ENCODE measurements at regions not wholly inside any gene's neighbourhood (a gene's known extent, or its start where the extent isn't known, plus 50 kb on each side); places are given as distances from the start of the nearest gene placed in this dataset.

DNA sequence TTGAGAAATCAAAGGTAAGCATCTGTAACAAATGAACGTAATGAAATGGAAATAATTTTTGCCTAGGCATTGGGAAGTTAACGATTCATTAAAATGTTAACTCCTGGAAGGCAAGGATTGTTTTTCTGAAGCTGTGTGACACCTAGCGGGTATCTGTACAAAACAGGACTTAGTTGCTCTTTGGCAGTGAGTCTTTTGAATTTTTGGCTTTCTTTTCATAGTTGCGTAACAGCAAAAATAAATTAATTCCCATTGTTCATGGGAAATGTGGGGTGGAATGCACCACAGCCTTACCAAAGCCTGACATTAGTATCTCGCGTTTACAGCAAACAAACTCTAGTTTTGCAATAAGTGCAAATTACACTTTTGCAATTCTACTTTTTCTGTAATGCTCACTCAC lies 92.7 kb upstream of the DTNBP1 start:
- no peaks in the 10 kb centered on the region for H3K4me1 ChIP-seq (ENCODE audit: control insufficient read depth, insufficient read depth, low read length)
- H3K4me3 ChIP-seq (ENCODE audit: low read depth in 2 of 2, low read length in 2 of 2): no peak overlapping the region
- no TSS peak for BruUV-seq (replicated peaks)
- DNase-seq (ENCODE audit: low read depth, low spot score) (no peak), ATAC-seq (no peak)
- intact Hi-C loops (cut with micrococcal nuclease; ENCODE audit: unreplicated experiment) (no loop called here), in situ Hi-C loops (cut with HindIII; ENCODE audit: low pct_unique_long_range_greater_than_20kb, low sequenced_read_pairs) (no loop called here)
- no peaks in the 10 kb centered on the region for H3K9me3 ChIP-seq (ENCODE audit: control insufficient read depth, insufficient read depth, low read depth, low read length)
- TF ChIP-seq SIN3A (IDR thresholded peaks at IDR 0.05; ENCODE audit: borderline replicate concordance, insufficient read depth, low read depth, low read length): no peak
- TF ChIP-seq POLR2AphosphoS5 (IDR thresholded peaks at IDR 0.05; ENCODE audit: low read depth, low read length): no peak
- TF ChIP-seq, protein P1, sequence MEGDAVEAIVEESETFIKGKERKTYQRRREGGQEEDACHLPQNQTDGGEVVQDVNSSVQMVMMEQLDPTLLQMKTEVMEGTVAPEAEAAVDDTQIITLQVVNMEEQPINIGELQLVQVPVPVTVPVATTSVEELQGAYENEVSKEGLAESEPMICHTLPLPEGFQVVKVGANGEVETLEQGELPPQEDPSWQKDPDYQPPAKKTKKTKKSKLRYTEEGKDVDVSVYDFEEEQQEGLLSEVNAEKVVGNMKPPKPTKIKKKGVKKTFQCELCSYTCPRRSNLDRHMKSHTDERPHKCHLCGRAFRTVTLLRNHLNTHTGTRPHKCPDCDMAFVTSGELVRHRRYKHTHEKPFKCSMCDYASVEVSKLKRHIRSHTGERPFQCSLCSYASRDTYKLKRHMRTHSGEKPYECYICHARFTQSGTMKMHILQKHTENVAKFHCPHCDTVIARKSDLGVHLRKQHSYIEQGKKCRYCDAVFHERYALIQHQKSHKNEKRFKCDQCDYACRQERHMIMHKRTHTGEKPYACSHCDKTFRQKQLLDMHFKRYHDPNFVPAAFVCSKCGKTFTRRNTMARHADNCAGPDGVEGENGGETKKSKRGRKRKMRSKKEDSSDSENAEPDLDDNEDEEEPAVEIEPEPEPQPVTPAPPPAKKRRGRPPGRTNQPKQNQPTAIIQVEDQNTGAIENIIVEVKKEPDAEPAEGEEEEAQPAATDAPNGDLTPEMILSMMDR (IDR thresholded peaks at IDR 0.05): no peak
- TF ChIP-seq TCF7L2 (IDR thresholded peaks at IDR 0.05; ENCODE audit: low read depth, low read length): no peak
- TF ChIP-seq REST (IDR thresholded peaks at IDR 0.05; ENCODE audit: insufficient read depth in 1 of 2, low read depth in 2 of 2, low read length in 1 of 2): no peak
- ChIA-PET CTCF (no interaction called here), POLR2A (interaction anchor here (0.6 kb wide), 1 partner anchor 545 kb away, joined by 3 read pairs; no protein-coding TSS in a partner anchor)
- no peaks in the 10 kb centered on the region for H3K36me3 ChIP-seq (ENCODE audit: control insufficient read depth, insufficient read depth, low read length)
- no peaks in the 10 kb centered on the region for H3K27me3 ChIP-seq (ENCODE audit: control insufficient read depth, insufficient read depth, low read length)
- no peak overlapping the region for H3K27ac ChIP-seq (ENCODE audit: low read length)

DNA sequence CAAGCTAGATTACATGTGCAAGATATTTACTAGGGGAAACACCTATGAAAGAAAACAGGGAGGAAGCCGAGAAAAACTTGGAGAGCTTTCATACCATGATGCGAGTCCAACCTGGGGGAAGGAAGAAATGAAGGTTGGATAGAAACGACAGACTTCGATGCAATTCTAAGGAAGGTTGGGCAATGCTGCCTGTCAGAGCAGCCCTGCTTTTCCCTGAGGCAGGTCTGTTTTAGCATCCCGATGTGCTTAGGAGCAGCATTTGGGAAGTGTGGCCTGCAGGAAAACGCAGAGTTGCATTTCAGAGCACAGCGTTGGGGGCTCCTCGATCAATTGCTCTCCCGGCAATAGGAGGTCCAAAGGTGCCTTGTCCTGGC lies 91.9 kb upstream of the DTNBP1 start:
- ATAC-seq: no peak
- intact Hi-C loops (cut with micrococcal nuclease; ENCODE audit: unreplicated experiment) (no loop called here), in situ Hi-C loops (cut with HindIII; ENCODE audit: low pct_unique_long_range_greater_than_20kb, low sequenced_read_pairs) (no loop called here)
- DNase-seq (ENCODE audit: low read depth, low spot score): no peak
- H3K4me1 ChIP-seq (ENCODE audit: control insufficient read depth, insufficient read depth, low read length): no peaks in the 10 kb centered on the region
- H3K27me3 ChIP-seq (ENCODE audit: control insufficient read depth, insufficient read depth, low read length): no peaks in the 10 kb centered on the region
- no peaks in the 10 kb centered on the region for H3K36me3 ChIP-seq (ENCODE audit: control insufficient read depth, insufficient read depth, low read length)
- TF ChIP-seq, protein P1 (IDR thresholded peaks at IDR 0.05): no peak
- no peak for TF ChIP-seq SIN3A (IDR thresholded peaks at IDR 0.05; ENCODE audit: borderline replicate concordance, insufficient read depth, low read depth, low read length)
- TF ChIP-seq TCF7L2 (IDR thresholded peaks at IDR 0.05; ENCODE audit: low read depth, low read length): no peak
- TF ChIP-seq REST (IDR thresholded peaks at IDR 0.05; ENCODE audit: insufficient read depth in 1 of 2, low read depth in 2 of 2, low read length in 1 of 2): no peak
- TF ChIP-seq POLR2AphosphoS5 (IDR thresholded peaks at IDR 0.05; ENCODE audit: low read depth, low read length): no peak
- no TSS peak for BruUV-seq (replicated peaks)
- no peaks in the 10 kb centered on the region for H3K9me3 ChIP-seq (ENCODE audit: control insufficient read depth, insufficient read depth, low read depth, low read length)
- POLR2A ChIA-PET: no interaction called here
- H3K4me3 ChIP-seq (ENCODE audit: low read depth in 2 of 2, low read length in 2 of 2): no peak overlapping the region
- H3K27ac ChIP-seq (ENCODE audit: low read length): no peak overlapping the region
- CTCF ChIA-PET: no interaction called here

Data from Panc1 (cell line).